ENCODE measurements at regions not wholly inside any gene's neighbourhood (a gene's known extent, or its start where the extent isn't known, plus 50 kb on each side); places are given as distances from the start of the nearest gene placed in this dataset.

DNA sequence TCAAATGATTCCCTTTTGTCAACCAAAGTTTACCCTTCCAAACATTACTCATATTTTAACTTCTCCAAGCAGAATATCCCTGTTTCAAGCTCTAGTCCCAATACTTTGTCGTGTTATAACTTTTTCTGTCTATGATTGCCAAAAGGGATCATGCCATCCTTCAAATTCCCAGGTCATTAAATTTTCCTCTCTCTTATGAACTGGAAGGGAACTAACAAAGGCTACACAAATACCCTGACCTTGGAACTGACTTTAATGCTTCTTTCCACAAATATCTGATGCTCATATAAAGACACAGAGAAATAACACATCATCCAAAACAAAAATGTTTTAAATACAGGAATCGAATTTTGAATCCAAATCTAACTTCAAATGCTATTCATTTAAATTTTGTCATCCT is 1352.7 kb downstream of the CDH11 start:
- TF ChIP-seq CTCF (IDR thresholded peaks at IDR 0.05; ENCODE audit: insufficient read depth, low read length) (no peak), REST (IDR thresholded peaks at IDR 0.05; ENCODE audit: insufficient replicate concordance, low read depth) (no peak)

Measured in HL-60 (cell line).